CD4-positive, CD25-positive, alpha-beta regulatory T cell (primary cell): ENCODE measurements at regions not wholly inside any gene's neighbourhood (a gene's known extent, or its start where the extent isn't known, plus 50 kb on each side); places are given as distances from the start of the nearest gene placed in this dataset.

Experiments
- ATAC-seq, 2 donors: fragments of 150-1000 bp; cut with Tn5 transposase; one replicate each; pipeline ENCODE4 v1.10.0; 2021; ENCODE audit warnings: low read depth in 2 of 2, moderate number of reproducible peaks in 2 of 2, moderate library complexity in 1 of 2
- DNase-seq, 3 donors: peaks; one replicate each; pipeline versions ENCODE4 v3.0.0 to v3.0.0-alpha.2; 2012 to 2022; ENCODE audit warnings: mixed read lengths in 1 of 3
- H3K27ac ChIP-seq: one replicate; pipeline ENCODE4 v1.7.0; 2013; ENCODE audit warnings: mild to moderate bottlenecking, low read length; ENCODE audit not compliant: insufficient read depth, poor library complexity, severe bottlenecking
- H3K27me3 ChIP-seq: one replicate; pipeline ENCODE4 v1.7.0; 2013; ENCODE audit warnings: low read length; ENCODE audit not compliant: control insufficient read depth, insufficient read depth
- H3K36me3 ChIP-seq: one replicate; pipeline ENCODE4 v1.7.0; 2013; ENCODE audit warnings: mild to moderate bottlenecking, low read length, moderate library complexity; ENCODE audit not compliant: control insufficient read depth, insufficient read depth
- H3K4me1 ChIP-seq: 2 replicates; pipeline ENCODE4 v1.7.0; 2013; ENCODE audit warnings: mild to moderate bottlenecking, low read length; ENCODE audit not compliant: insufficient read depth, control insufficient read depth, poor library complexity, severe bottlenecking
- H3K4me3 ChIP-seq: one replicate; pipeline ENCODE4 v1.7.0; 2013; ENCODE audit warnings: low read depth, mild to moderate bottlenecking, low read length, moderate library complexity
- H3K9me3 ChIP-seq, 2 experiments: 1 replicate in 1 of 2; 2 replicates in 1 of 2; pipeline ENCODE4 v1.7.0; 2013; ENCODE audit warnings: low read length in 2 of 2, mild to moderate bottlenecking in 1 of 2, moderate library complexity in 1 of 2; ENCODE audit not compliant: control insufficient read depth in 2 of 2
- H3K27ac Mint-ChIP-seq, 3 donors: one replicate each; pipeline ENCODE4 v1.8.0; 2020 to 2022; ENCODE audit warnings: mild to moderate bottlenecking in 3 of 3, mixed read lengths in 3 of 3, moderate library complexity in 2 of 3
- H3K27me3 Mint-ChIP-seq: one replicate; pipeline ENCODE4 v1.8.0; 2022; ENCODE audit warnings: mild to moderate bottlenecking, mixed read lengths
- H3K36me3 Mint-ChIP-seq: one replicate; pipeline ENCODE4 v1.8.0; 2020; ENCODE audit warnings: mixed read lengths
- H3K4me1 Mint-ChIP-seq, 4 donors: one replicate each; pipeline ENCODE4 v1.8.0; 2020 to 2022; ENCODE audit warnings: mixed read lengths in 4 of 4, mild to moderate bottlenecking in 1 of 4
- H3K4me3 Mint-ChIP-seq, 4 donors: one replicate each; pipeline ENCODE4 v1.8.0; 2020 to 2022; ENCODE audit warnings: mild to moderate bottlenecking in 4 of 4, mixed read lengths in 4 of 4, moderate library complexity in 3 of 4
- H3K9me3 Mint-ChIP-seq, 7 donors: one replicate each; pipeline ENCODE4 v1.8.0; 2020 to 2022; ENCODE audit warnings: mixed read lengths in 7 of 7, mild to moderate bottlenecking in 3 of 7, moderate library complexity in 2 of 7

DNA sequence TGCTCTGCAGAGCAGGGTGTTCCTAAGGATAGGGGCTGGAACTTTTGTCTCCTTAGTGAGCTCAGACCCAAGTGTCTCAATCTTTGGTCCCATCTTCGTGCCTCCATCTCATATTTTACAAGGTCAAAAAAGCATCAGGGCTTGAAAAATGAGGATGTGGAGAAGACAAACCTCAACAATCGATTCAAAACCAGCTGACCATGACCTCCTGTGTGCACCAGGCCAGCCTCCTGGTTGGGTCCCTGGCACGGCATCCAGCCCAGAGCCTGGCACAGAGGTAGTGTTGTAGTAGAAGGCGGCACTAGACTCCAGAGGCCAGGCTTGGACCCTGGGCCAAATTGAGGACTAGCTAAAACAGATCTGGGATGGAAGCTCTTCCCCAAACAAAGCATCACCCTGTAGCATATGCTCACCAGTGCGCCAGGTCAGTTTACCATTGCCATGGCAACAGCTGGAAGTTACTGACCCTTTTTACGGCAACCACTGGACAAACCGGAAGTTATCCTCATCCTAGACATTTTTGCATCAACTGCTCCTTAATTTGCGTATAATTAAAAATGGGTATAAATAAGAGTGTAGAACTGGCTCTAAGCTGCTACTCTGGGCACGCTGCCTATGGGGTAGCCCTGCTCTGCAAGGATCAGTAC lies 69.3 kb upstream of the BLCAP start:
- Histone ChIP-seq H3K36me3 (no peaks in the 10 kb centered on the region), H3K27me3 (peaks cover 3% of the 10 kb centered on the region), H3K9me3 (no peaks in the 10 kb centered on the region), H3K4me1 (no peaks in the 10 kb centered on the region), H3K27ac (no peak overlapping the region), H3K4me3 (no peak overlapping the region)
- Mint-ChIP-seq H3K9me3 (peaks cover 0 to 4% (median 0%) of the 10 kb centered on the region in 7 donors), H3K27ac (no peak overlapping the region), H3K4me3 (no peak overlapping the region), H3K4me1 (no peaks in the 10 kb centered on the region), H3K36me3 (no peaks in the 10 kb centered on the region), H3K27me3 (peaks cover 11% of the 10 kb centered on the region)
- ATAC-seq (no peak), DNase-seq (no peak)

DNA sequence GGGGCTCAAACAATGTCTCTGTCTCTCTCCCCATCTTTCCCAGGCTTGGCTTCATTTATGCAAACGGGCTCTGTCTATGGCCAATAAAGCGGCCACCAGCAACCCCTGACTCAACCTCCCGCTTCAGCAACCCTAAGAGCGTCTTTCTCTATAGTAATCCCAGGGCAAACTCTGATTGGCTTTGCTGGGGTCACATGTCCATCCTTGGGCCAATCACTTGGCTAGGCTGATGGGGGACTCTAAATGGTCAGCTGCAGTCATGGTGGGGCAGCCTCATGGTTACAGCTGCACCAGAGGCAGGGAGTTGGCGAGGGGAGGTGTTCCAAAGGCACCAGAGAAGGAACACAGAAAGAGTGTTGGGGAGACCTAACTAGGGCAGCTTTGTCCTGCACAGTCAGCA lies 68.5 kb upstream of the BLCAP start:
- DNase-seq = no peak
- Mint-ChIP-seq H3K27ac (no peak overlapping the region), H3K4me3 (no peak overlapping the region), H3K9me3 (peaks cover 0 to 4% (median 0%) of the 10 kb centered on the region in 7 donors), H3K4me1 (no peaks in the 10 kb centered on the region), H3K27me3 (peaks cover 16% of the 10 kb centered on the region), H3K36me3 (no peaks in the 10 kb centered on the region)
- Histone ChIP-seq H3K4me1 (no peaks in the 10 kb centered on the region), H3K4me3 (no peak overlapping the region), H3K27ac (no peak overlapping the region), H3K27me3 (peaks cover 3% of the 10 kb centered on the region), H3K9me3 (no peaks in the 10 kb centered on the region), H3K36me3 (no peaks in the 10 kb centered on the region)
- no peak for ATAC-seq

DNA sequence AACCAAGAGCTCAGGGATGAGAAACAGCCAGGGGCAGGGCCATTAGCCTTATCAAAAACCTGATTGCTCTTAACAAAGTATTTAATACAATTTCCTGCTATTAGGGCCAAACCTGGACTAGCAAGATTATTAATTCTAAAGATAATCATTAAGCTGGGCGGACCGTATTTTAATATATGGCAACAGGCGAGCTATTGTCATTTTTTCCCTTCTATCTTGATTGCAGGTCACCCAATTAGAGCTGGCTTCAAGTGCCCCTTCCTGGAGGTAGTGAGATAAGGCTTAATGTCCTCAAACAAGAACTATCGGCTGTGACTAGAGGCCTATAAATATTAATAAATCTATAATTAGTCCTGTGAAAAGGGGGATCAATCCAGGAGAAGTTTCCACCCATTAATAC lies 66.0 kb upstream of the BLCAP start:
- no peaks in the 10 kb centered on the region for H3K36me3 ChIP-seq

DNA sequence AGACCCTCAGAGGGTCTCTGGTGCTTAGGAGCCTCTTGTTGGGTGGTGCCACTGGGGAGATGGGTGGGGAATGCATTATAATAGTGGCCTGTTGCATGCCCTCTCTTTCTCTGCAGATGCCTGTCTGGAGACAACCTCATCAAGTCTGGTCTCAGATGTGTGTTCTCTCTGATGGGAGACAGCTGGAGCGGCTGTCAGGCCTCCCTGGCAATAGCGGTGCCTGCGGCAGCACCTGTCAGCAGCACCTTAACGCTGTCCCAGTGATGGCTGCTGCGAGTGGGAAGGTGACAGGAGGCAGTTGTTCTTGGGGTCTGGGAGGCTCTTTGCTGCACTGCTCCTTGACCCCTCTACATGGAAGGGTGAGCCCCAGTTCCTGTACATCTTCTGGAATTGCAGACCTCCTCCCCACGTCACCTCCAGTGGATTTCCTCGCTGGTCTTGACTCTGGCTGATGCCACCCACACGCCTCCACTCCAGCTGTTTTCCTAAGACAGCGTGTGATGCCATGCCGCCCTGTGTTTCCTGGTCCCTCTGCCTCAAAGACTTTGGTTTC lies 63.3 kb upstream of the BLCAP start:
- no peak for DNase-seq
- Mint-ChIP-seq H3K27ac (no peak overlapping the region), H3K9me3 (peaks cover 0 to 8% (median 2%) of the 10 kb centered on the region in 7 donors), H3K36me3 (no peaks in the 10 kb centered on the region), H3K27me3 (peaks cover 11% of the 10 kb centered on the region), H3K4me1 (no peaks in the 10 kb centered on the region), H3K4me3 (no peak overlapping the region)
- H3K36me3 ChIP-seq = no peaks in the 10 kb centered on the region
- H3K9me3 ChIP-seq = peaks cover 0 to 2% of the 10 kb centered on the region in 2 experiments
- peaks cover under 1% of the 10 kb centered on the region for H3K27me3 ChIP-seq
- H3K4me1 ChIP-seq = no peaks in the 10 kb centered on the region
- ATAC-seq = no peak
- no peak overlapping the region for H3K27ac ChIP-seq
- no peak overlapping the region for H3K4me3 ChIP-seq

More for the DNA sequence above, 66.0 kb upstream of the BLCAP start:
- H3K4me1 ChIP-seq = no peaks in the 10 kb centered on the region
- DNase-seq (no peak), ATAC-seq (no peak)
- no peaks in the 10 kb centered on the region for H3K9me3 ChIP-seq
- no peaks in the 10 kb centered on the region for H3K27me3 ChIP-seq
- no peak overlapping the region for H3K4me3 Mint-ChIP-seq
- H3K4me1 Mint-ChIP-seq = no peaks in the 10 kb centered on the region
- peaks cover 16% of the 10 kb centered on the region for H3K27me3 Mint-ChIP-seq
- H3K9me3 Mint-ChIP-seq = peaks cover 0 to 4% (median 0%) of the 10 kb centered on the region in 7 donors
- no peak overlapping the region for H3K27ac Mint-ChIP-seq
- no peak overlapping the region for H3K27ac ChIP-seq
- H3K4me3 ChIP-seq = no peak overlapping the region
- H3K36me3 Mint-ChIP-seq = no peaks in the 10 kb centered on the region

DNA sequence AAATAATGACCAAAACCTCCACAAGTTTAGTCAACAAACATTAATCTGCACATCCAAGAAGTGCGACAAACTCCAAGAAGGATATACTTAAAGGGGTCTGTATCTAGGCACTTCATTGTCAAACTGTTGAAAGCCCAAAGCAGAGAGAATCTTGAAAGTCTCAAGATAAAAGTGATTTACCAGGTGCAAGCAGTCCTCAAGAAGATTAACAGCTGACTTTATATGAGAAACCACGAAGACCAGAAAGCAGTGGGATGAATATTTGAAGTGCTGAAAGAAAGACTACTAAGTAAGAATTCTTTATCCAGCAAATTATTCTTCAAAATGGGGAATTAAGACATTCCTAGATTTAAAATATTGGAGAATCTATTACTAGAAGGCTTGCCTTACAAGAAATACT lies 58.4 kb upstream of the BLCAP start:
- H3K27me3 Mint-ChIP-seq = peaks cover 29% of the 10 kb centered on the region
- no peak overlapping the region for H3K4me3 Mint-ChIP-seq
- H3K4me1 Mint-ChIP-seq = no peaks in the 10 kb centered on the region
- peaks cover 0 to 12% (median 1%) of the 10 kb centered on the region in 7 donors for H3K9me3 Mint-ChIP-seq
- H3K27ac Mint-ChIP-seq = no peak overlapping the region
- Histone ChIP-seq H3K4me3 (no peak overlapping the region), H3K4me1 (no peaks in the 10 kb centered on the region), H3K27ac (no peak overlapping the region), H3K36me3 (no peaks in the 10 kb centered on the region), H3K9me3 (peaks cover 0 to 5% of the 10 kb centered on the region in 2 experiments), H3K27me3 (peaks cover 11% of the 10 kb centered on the region)
- ATAC-seq = no peak
- H3K36me3 Mint-ChIP-seq = no peaks in the 10 kb centered on the region
- DNase-seq = no peak

DNA sequence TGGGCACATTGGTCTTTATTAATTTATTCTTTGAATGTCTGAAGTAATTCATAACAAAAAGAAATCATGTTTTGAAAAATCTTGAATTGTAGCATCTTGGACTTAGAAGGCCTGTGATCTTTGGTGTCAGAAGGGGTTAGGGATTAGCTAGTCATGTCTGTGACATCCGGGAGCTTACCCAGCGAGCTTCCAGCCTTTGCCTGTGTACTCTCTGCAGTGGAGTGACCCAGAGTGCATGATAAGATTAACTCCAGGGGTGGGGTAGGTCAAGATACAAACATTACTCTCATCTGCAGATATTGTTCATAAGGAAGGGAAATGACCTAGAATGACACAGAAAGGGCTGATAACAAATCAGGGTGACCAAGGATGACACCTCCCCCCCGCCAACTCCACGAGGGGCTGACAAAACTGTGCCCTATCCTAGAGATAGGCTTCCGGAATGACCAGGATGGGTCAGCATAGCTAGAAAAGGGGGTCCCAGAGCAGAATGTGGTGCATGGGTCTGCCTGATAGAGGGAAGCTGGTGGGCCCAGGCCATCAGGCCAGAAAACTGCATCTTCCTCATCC lies 56.6 kb upstream of the BLCAP start:
- Mint-ChIP-seq H3K4me3 (no peak overlapping the region), H3K27me3 (peaks cover 38% of the 10 kb centered on the region), H3K36me3 (no peaks in the 10 kb centered on the region), H3K4me1 (no peaks in the 10 kb centered on the region), H3K27ac (no peak overlapping the region), H3K9me3 (peaks cover 0 to 12% (median 2%) of the 10 kb centered on the region in 7 donors)
- Histone ChIP-seq H3K4me1 (no peaks in the 10 kb centered on the region), H3K27me3 (peaks cover 11% of the 10 kb centered on the region), H3K36me3 (no peaks in the 10 kb centered on the region), H3K4me3 (no peak overlapping the region), H3K9me3 (peaks cover 0 to 5% of the 10 kb centered on the region in 2 experiments), H3K27ac (no peak overlapping the region)
- DNase-seq (no peak), ATAC-seq (no peak)

DNA sequence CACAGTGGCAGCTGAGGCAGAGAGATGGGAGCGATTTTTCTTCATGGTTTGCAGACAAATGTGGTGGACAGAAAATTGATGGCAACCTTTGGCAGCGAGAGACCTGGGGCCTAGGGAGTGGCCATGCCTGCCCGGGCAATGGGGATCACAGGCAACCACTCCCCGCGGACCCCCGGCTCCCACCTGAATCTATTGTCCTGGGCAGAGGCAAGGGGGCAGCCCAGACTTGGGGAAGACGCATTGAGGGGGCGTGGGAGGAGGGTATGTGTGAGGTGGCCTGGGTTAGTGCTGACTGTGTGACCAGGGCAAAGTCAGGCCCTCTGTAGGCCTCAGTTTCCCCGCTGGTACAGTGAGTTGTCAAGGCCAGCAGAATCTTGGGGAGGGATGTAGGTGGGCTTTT lies 53.6 kb upstream of the BLCAP start:
- Mint-ChIP-seq H3K4me3 (no peak overlapping the region), H3K9me3 (peaks cover 0 to 7% (median 2%) of the 10 kb centered on the region in 7 donors), H3K36me3 (no peaks in the 10 kb centered on the region), H3K27me3 (peaks cover 40% of the 10 kb centered on the region), H3K27ac (no peak overlapping the region), H3K4me1 (no peaks in the 10 kb centered on the region)
- ATAC-seq (no peak), DNase-seq (no peak)
- peaks cover 13% of the 10 kb centered on the region for H3K27me3 ChIP-seq
- H3K4me3 ChIP-seq = no peak overlapping the region
- H3K9me3 ChIP-seq = peaks cover 0 to 5% of the 10 kb centered on the region in 2 experiments
- H3K27ac ChIP-seq = no peak overlapping the region
- H3K4me1 ChIP-seq = no peaks in the 10 kb centered on the region
- no peaks in the 10 kb centered on the region for H3K36me3 ChIP-seq

DNA sequence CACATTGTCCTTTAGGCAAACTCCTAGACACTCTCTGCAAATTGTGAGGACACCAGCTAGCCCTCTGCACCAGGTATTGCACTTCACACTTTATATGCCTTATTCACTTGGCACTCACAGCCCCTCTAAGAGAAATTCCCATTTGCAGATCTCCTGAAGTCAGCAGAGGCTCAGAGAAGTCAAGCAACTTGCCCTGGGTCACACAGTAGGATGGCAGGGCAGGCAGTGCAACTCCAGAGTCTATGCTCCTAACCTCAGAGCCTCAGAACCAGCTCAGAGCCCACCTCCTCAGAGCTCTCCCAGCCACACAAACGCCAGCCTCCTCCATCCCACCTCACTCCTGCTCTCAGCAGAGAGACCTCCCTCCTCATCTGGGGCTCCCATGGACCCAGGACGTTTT lies 52.4 kb upstream of the BLCAP start:
- Histone ChIP-seq H3K9me3 (no peaks in the 10 kb centered on the region), H3K27ac (no peak overlapping the region), H3K4me3 (no peak overlapping the region), H3K27me3 (peaks cover 11% of the 10 kb centered on the region), H3K36me3 (no peaks in the 10 kb centered on the region), H3K4me1 (no peaks in the 10 kb centered on the region)
- ATAC-seq (no peak), DNase-seq (no peak)
- H3K36me3 Mint-ChIP-seq = no peaks in the 10 kb centered on the region
- no peak overlapping the region for H3K4me3 Mint-ChIP-seq
- peak overlapping the region in 1 of 3 donors; percentile 65 for H3K27ac Mint-ChIP-seq
- H3K27me3 Mint-ChIP-seq = peaks cover 41% of the 10 kb centered on the region
- H3K9me3 Mint-ChIP-seq = peaks cover 0 to 2% (median 0%) of the 10 kb centered on the region in 7 donors
- no peaks in the 10 kb centered on the region for H3K4me1 Mint-ChIP-seq
